ENCODE measurements at regions not wholly inside any gene's neighbourhood (a gene's known extent, or its start where the extent isn't known, plus 50 kb on each side); places are given as distances from the start of the nearest gene placed in this dataset.

DNA sequence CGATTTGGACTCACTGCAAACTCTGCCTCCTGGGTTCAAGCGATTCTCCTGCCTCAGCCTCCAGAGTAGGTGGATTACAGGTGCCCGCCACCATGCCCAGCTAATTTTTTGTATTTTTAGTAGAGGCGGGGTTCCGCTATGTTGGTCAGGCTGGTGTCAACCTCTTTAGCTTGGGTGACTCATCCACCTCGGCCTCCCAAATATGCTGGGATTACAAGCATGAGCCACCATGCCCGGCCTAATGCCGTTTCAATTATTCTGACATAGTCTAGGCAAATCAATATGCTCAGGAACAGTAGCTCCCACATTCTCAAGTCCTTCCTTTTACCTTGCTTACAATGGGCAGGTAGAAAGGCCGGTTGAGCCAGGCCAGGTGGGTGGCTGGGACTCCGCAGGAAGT is 82.0 kb upstream of the EEA1 start:
- TF ChIP-seq EZH2 (IDR thresholded peaks at IDR 0.05; ENCODE audit: insufficient read depth, poor library complexity, severe bottlenecking) (no peak), EZH2phosphoT487 (IDR thresholded peaks at IDR 0.05; ENCODE audit: insufficient read depth, low read depth) (no peak)
